HG02588 (cell line): ENCODE measurements at regions not wholly inside any gene's neighbourhood (a gene's known extent, or its start where the extent isn't known, plus 50 kb on each side); places are given as distances from the start of the nearest gene placed in this dataset.

ENCODE experiments used
- ATAC-seq: cut with Tn5 transposase; IDR thresholded peaks from one replicate; pipeline ENCODE4 v1.9.1; 2021; ENCODE audit warnings: mild to moderate bottlenecking, moderate library complexity; ENCODE audit not compliant: unreplicated experiment

- no peak for ATAC-seq
These were observed 553.4 kb downstream of the LTN1 start for GRCh38 chr21:28439251-28439650.

- no peak for ATAC-seq
These were observed 555.6 kb downstream of the LTN1 start for GRCh38 chr21:28437061-28437460.

GRCh38 chr21:28436286-28436932, 556.3 kb downstream of the LTN1 start:
- ATAC-seq: no peak

GRCh38 chr21:28431527-28432200, 561.0 kb downstream of the LTN1 start:
- ATAC-seq: no peak

GRCh38 chr21:28431022-28431421, 561.7 kb downstream of the LTN1 start:
- no peak for ATAC-seq

- no peak for ATAC-seq
These were observed 563.5 kb downstream of the LTN1 start for GRCh38 chr21:28429161-28429560.

- ATAC-seq: no peak
These were observed 565.2 kb downstream of the LTN1 start for GRCh38 chr21:28427394-28428022.

- ATAC-seq: no peak
These were observed 566.1 kb downstream of the LTN1 start for GRCh38 chr21:28426545-28426944.

GRCh38 chr21:28423521-28424190, 569.0 kb downstream of the LTN1 start:
- ATAC-seq: no peak

- no peak for ATAC-seq
These were observed 570.8 kb downstream of the LTN1 start for GRCh38 chr21:28421716-28422524.

GRCh38 chr21:28419811-28420210, 572.9 kb downstream of the LTN1 start:
- no peak for ATAC-seq

GRCh38 chr21:28418726-28419514, 573.8 kb downstream of the LTN1 start:
- no peak for ATAC-seq

GRCh38 chr21:28410256-28410655, 582.4 kb downstream of the LTN1 start:
- ATAC-seq: no peak

- ATAC-seq: no peak
These were observed 590.1 kb downstream of the LTN1 start for GRCh38 chr21:28402616-28402989.

- ATAC-seq: no peak
These were observed 595.6 kb downstream of the LTN1 start for GRCh38 chr21:28397040-28397439.

GRCh38 chr21:28396421-28396820, 596.3 kb downstream of the LTN1 start:
- ATAC-seq: no peak

- ATAC-seq: no peak
These were observed 599.4 kb downstream of the LTN1 start for GRCh38 chr21:28393279-28393678.

GRCh38 chr21:28391938-28392849, 600.5 kb downstream of the LTN1 start:
- no peak for ATAC-seq

GRCh38 chr21:28387220-28387619, 605.5 kb downstream of the LTN1 start:
- ATAC-seq: no peak
